Smooth muscle cell (in vitro differentiated cells): ENCODE measurements at regions not wholly inside any gene's neighbourhood (a gene's known extent, or its start where the extent isn't known, plus 50 kb on each side); places are given as distances from the start of the nearest gene placed in this dataset.

Experiments
- DNase-seq: peaks from one replicate; lab custom pipeline; 2025; ENCODE audit not compliant: unreplicated experiment; lab: John Stamatoyannopoulos, UW
- H2AFZ ChIP-seq: fragments of 200-600 bp; sonication (generic); 2 replicates; pipeline ENCODE4 v1.6.0; 2016; ENCODE audit warnings: antibody characterized with exemption, low read depth, mild to moderate bottlenecking
- H3F3A ChIP-seq: fragments of 200-600 bp; sonication (generic); 2 replicates; pipeline ENCODE4 v1.6.0; 2017; ENCODE audit warnings: antibody characterized with exemption, low read depth
- H3K27ac ChIP-seq: fragments of 200-600 bp; sonication (generic); 2 replicates; pipeline ENCODE4 v1.5.1; 2016; ENCODE audit warnings: low read depth, mild to moderate bottlenecking
- H3K27me3 ChIP-seq: fragments of 200-600 bp; sonication (generic); 2 replicates; pipeline ENCODE4 v1.6.1; 2016; ENCODE audit warnings: low read depth, mild to moderate bottlenecking
- H3K36me3 ChIP-seq: fragments of 200-600 bp; sonication (generic); 2 replicates; pipeline ENCODE4 v1.5.1; 2016; ENCODE audit warnings: low read depth
- H3K4me1 ChIP-seq: fragments of 200-600 bp; sonication (generic); 2 replicates; pipeline ENCODE4 v1.5.1; 2016; ENCODE audit warnings: low read depth
- H3K4me2 ChIP-seq: fragments of 200-600 bp; sonication (generic); 2 replicates; pipeline ENCODE4 v1.6.0; 2016; ENCODE audit warnings: mild to moderate bottlenecking
- H3K4me3 ChIP-seq: fragments of 200-600 bp; sonication (generic); 2 replicates; pipeline ENCODE4 v1.5.1; 2016; ENCODE audit warnings: mild to moderate bottlenecking
- H3K79me2 ChIP-seq: fragments of 200-600 bp; sonication (generic); 2 replicates; pipeline ENCODE4 v1.6.0; 2016; ENCODE audit warnings: low read depth, mild to moderate bottlenecking
- H3K9ac ChIP-seq: fragments of 200-600 bp; sonication (generic); 2 replicates; pipeline ENCODE4 v1.6.0; 2016; ENCODE audit warnings: low read depth
- H3K9me3 ChIP-seq: fragments of 200-600 bp; sonication (generic); replicated peaks from 2 replicates; pipeline ENCODE4 v1.5.1; 2016; ENCODE audit warnings: low read depth
- H4K20me1 ChIP-seq: fragments of 200-600 bp; sonication (generic); 2 replicates; pipeline ENCODE4 v1.6.0; 2016; ENCODE audit warnings: low read depth
- WGBS: methylation state at CpG from one replicate; pipeline ENCODE4 v1.1.7; 2016; ENCODE audit warnings: low lambda C conversion rate; 5-methylcytosine and 5-hydroxymethylcytosine counted together
- TF ChIP-seq, protein P1 (sequence below): fragments of 200-600 bp; sonication (generic); IDR thresholded peaks from 2 replicates; pipeline ENCODE4 v1.5.1; 2017; ENCODE audit warnings: borderline replicate concordance, mild to moderate bottlenecking, antibody characterized with exemption; ENCODE audit not compliant: insufficient read depth, poor library complexity, severe bottlenecking

DNA sequence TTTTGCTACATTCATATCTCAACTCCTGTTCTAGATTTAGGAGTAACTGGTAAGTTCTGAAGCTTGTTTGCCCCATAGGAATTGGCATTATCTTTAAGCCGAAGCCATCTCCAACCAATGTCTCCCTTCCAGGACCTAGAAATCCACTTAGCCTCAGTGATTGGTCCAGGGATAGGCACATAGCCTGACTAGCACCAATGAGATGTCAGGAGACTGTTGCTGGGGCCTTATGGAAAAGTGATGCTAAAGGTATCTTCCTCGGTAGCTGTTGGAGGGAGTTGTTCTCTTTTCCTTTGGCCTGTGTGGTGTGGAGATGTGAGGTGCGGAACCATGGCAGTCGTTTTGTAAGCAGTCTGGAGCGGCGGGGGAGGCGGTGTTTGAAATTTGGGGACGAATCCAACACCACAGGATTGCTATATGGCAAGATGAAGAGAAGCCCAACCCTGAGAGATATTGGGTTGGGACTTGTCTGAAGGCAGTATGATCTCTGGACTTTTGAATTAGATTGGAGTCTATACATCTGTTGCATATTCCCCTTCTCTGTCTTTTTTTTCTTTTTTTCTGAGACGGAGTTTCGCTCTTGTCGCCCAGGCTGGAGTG is 109.8 kb upstream of the ATP6AP2 start:
- TF ChIP-seq, protein P1, sequence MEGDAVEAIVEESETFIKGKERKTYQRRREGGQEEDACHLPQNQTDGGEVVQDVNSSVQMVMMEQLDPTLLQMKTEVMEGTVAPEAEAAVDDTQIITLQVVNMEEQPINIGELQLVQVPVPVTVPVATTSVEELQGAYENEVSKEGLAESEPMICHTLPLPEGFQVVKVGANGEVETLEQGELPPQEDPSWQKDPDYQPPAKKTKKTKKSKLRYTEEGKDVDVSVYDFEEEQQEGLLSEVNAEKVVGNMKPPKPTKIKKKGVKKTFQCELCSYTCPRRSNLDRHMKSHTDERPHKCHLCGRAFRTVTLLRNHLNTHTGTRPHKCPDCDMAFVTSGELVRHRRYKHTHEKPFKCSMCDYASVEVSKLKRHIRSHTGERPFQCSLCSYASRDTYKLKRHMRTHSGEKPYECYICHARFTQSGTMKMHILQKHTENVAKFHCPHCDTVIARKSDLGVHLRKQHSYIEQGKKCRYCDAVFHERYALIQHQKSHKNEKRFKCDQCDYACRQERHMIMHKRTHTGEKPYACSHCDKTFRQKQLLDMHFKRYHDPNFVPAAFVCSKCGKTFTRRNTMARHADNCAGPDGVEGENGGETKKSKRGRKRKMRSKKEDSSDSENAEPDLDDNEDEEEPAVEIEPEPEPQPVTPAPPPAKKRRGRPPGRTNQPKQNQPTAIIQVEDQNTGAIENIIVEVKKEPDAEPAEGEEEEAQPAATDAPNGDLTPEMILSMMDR = no peak
- Histone ChIP-seq H3F3A (no peaks in the 10 kb centered on the region), H3K4me1 (peaks cover 29% of the 10 kb centered on the region), H3K4me3 (no peak overlapping the region), H3K4me2 (no peak overlapping the region), H4K20me1 (no peaks in the 10 kb centered on the region), H2AFZ (no peak overlapping the region), H3K27me3 (no peaks in the 10 kb centered on the region), H3K9me3 (no peaks in the 10 kb centered on the region), H3K36me3 (no peaks in the 10 kb centered on the region), H3K27ac (no peak overlapping the region), H3K79me2 (no peaks in the 10 kb centered on the region), H3K9ac (no peak overlapping the region)
- WGBS = 85% methylated on average over 11 of the region's 11 CpGs
- no peak for DNase-seq

DNA sequence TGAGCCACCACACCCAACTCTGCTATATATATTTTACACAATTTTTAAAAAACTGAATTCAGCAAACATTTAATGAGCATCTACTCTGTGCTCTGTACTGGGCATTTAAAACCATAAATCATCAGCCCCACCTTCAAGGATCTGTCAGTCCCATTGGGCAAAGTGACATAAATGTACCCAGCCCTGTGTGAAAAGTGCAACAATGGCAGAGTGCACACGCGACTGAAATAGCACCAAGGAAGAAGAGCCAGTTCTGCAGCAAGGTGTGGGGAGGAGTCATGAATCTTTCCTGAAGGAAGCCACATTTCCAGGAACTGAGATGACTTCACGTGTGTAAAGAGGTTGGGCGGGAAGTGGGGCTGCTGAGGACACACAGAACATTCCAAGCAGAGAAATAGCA is 111.5 kb upstream of the ATP6AP2 start:
- Histone ChIP-seq H3K4me3 (no peak overlapping the region), H3K9ac (no peak overlapping the region), H3F3A (no peaks in the 10 kb centered on the region), H3K9me3 (no peaks in the 10 kb centered on the region), H3K27ac (no peak overlapping the region), H2AFZ (no peak overlapping the region), H3K27me3 (no peaks in the 10 kb centered on the region), H3K36me3 (no peaks in the 10 kb centered on the region), H3K79me2 (no peaks in the 10 kb centered on the region), H3K4me2 (no peak overlapping the region), H4K20me1 (no peaks in the 10 kb centered on the region), H3K4me1 (peaks cover 22% of the 10 kb centered on the region)
- no peak for DNase-seq
- WGBS = 66% methylated on average over 4 of the region's 4 CpGs
- TF ChIP-seq, protein P1 = no peak

DNA sequence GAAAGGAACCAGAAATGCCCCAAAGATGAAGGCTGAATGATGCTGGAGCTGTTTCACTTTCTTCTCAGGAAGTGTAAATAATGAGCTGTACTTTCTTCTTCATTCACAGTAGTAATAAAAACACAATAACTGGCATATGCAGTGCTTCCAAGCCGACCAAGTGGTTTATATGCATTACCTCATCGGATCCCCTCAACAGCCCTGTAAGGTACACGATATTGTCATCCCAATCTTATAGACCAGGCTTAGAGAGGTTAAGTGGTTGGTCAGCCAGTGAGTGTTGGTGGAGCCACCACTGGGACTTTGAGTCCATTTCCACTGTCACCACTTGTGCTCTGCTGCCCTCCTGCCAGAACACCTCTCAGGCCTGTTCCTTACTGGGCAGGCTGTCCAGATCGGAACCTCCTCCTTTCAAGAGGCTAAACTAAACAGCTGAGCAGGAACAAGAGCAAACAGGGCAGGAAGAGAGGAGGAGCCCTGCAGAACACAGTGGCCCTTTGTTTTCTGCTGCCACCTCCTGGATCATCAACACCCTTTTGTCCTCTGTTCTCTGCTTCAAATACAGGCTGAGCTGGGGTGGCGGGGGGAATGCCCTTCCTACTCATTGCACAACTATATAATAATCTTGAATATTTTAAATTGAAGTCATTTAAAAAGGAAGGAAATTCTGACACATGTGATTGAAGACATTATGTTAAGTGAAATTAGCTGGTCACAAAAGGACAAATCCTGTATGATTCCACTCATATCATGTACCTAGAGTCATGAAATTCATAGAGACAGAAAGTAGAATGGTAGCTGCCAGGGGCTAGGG is 112.5 kb upstream of the ATP6AP2 start:
- peaks cover 16% of the 10 kb centered on the region for H3K4me1 ChIP-seq
- no peaks in the 10 kb centered on the region for H3K27me3 ChIP-seq
- no peak for DNase-seq
- no peaks in the 10 kb centered on the region for H3K36me3 ChIP-seq
- WGBS = 59% methylated on average over 5 of the region's 5 CpGs
- H3K79me2 ChIP-seq = no peaks in the 10 kb centered on the region
- no peak overlapping the region for H3K4me3 ChIP-seq
- no peaks in the 10 kb centered on the region for H4K20me1 ChIP-seq
- no peaks in the 10 kb centered on the region for H3F3A ChIP-seq
- TF ChIP-seq, protein P1 = no peak
- H3K9me3 ChIP-seq = no peaks in the 10 kb centered on the region
- H3K4me2 ChIP-seq = no peak overlapping the region
- no peak overlapping the region for H3K27ac ChIP-seq
- H3K9ac ChIP-seq = no peak overlapping the region
- H2AFZ ChIP-seq = no peak overlapping the region
